ENCODE measurements at regions not wholly inside any gene's neighbourhood (a gene's known extent, or its start where the extent isn't known, plus 50 kb on each side); places are given as distances from the start of the nearest gene placed in this dataset.
"Not testable (repeated sequence)": the region's sequence is repeated elsewhere in the genome, so short reads cannot be mapped to it uniquely, and the experiment has no call there.

GRCh38 chr12:91746976-91747375, 398.7 kb downstream of the BTG1 start:
- no peak overlapping the region for H3K4me3 ChIP-seq (replicated peaks; ENCODE audit: low read depth, low read length)
- no peaks in the 10 kb centered on the region for H3K36me3 ChIP-seq (ENCODE audit: control insufficient read depth, insufficient read depth, low read length)
- no peaks in the 10 kb centered on the region for H3K27me3 ChIP-seq (replicated peaks; ENCODE audit: control insufficient read depth, insufficient read depth, low read length)
- DNase-seq (ENCODE audit: extremely low read depth, insufficient read length), result no peak
- TF ChIP-seq, protein P1, sequence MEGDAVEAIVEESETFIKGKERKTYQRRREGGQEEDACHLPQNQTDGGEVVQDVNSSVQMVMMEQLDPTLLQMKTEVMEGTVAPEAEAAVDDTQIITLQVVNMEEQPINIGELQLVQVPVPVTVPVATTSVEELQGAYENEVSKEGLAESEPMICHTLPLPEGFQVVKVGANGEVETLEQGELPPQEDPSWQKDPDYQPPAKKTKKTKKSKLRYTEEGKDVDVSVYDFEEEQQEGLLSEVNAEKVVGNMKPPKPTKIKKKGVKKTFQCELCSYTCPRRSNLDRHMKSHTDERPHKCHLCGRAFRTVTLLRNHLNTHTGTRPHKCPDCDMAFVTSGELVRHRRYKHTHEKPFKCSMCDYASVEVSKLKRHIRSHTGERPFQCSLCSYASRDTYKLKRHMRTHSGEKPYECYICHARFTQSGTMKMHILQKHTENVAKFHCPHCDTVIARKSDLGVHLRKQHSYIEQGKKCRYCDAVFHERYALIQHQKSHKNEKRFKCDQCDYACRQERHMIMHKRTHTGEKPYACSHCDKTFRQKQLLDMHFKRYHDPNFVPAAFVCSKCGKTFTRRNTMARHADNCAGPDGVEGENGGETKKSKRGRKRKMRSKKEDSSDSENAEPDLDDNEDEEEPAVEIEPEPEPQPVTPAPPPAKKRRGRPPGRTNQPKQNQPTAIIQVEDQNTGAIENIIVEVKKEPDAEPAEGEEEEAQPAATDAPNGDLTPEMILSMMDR (IDR thresholded peaks at IDR 0.05; ENCODE audit: insufficient read depth, low read length, poor library complexity, severe bottlenecking), result no peak

DNA sequence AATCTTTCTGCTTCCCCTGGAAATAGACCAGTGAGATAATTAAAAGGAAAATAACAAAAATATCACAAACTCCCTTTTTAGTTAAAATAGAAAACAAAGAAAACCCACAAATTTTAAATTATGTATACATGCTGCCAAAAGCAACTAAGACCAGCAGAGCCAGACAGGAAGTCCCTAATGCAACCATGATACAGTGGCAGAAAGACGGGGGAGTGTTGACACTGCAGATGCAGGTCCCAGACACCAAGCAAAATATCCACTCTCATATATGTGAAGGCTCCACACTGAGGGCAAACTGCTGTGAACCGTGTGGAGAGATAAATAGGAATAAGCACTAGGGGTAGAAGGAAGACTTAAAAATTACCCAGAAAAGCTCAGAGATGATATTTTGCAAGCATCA, 401.0 kb downstream of the BTG1 start:
- Histone ChIP-seq H3K36me3 (ENCODE audit: control insufficient read depth, insufficient read depth, low read length) (no peaks in the 10 kb centered on the region), H3K4me3 (replicated peaks; ENCODE audit: low read depth, low read length) (no peak overlapping the region), H3K27me3 (replicated peaks; ENCODE audit: control insufficient read depth, insufficient read depth, low read length) (no peaks in the 10 kb centered on the region)
- TF ChIP-seq, protein P1 (IDR thresholded peaks at IDR 0.05; ENCODE audit: insufficient read depth, low read length, poor library complexity, severe bottlenecking), result no peak
- no peak for DNase-seq (ENCODE audit: extremely low read depth, insufficient read length)

- no peak overlapping the region for H3K4me3 ChIP-seq (replicated peaks; ENCODE audit: low read depth, low read length)
Observed at GRCh38 chr12:91743704-91744321, 401.8 kb downstream of the BTG1 start.

GRCh38 chr12:91743280-91743679, 402.4 kb downstream of the BTG1 start:
- Histone ChIP-seq H3K27me3 (replicated peaks; ENCODE audit: control insufficient read depth, insufficient read depth, low read length) (no peaks in the 10 kb centered on the region), H3K4me3 (replicated peaks; ENCODE audit: low read depth, low read length) (no peak overlapping the region), H3K36me3 (ENCODE audit: control insufficient read depth, insufficient read depth, low read length) (no peaks in the 10 kb centered on the region)
- TF ChIP-seq, protein P1 (IDR thresholded peaks at IDR 0.05; ENCODE audit: insufficient read depth, low read length, poor library complexity, severe bottlenecking), result no peak
- DNase-seq (ENCODE audit: extremely low read depth, insufficient read length), result no peak

More at GRCh38 chr12:91743704-91744321, 401.8 kb downstream of the BTG1 start:
- TF ChIP-seq, protein P1 (IDR thresholded peaks at IDR 0.05; ENCODE audit: insufficient read depth, low read length, poor library complexity, severe bottlenecking), result no peak
- no peaks in the 10 kb centered on the region for H3K36me3 ChIP-seq (ENCODE audit: control insufficient read depth, insufficient read depth, low read length)
- H3K27me3 ChIP-seq (replicated peaks; ENCODE audit: control insufficient read depth, insufficient read depth, low read length), result no peaks in the 10 kb centered on the region
- no peak for DNase-seq (ENCODE audit: extremely low read depth, insufficient read length)

- TF ChIP-seq, protein P1 (IDR thresholded peaks at IDR 0.05; ENCODE audit: insufficient read depth, low read length, poor library complexity, severe bottlenecking), result no peak
- Histone ChIP-seq H3K36me3 (ENCODE audit: control insufficient read depth, insufficient read depth, low read length) (no peaks in the 10 kb centered on the region), H3K27me3 (replicated peaks; ENCODE audit: control insufficient read depth, insufficient read depth, low read length) (peaks cover 1% of the 10 kb centered on the region; the same call in 1 of the 2 replicates), H3K4me3 (replicated peaks; ENCODE audit: low read depth, low read length) (no peak overlapping the region)
- DNase-seq (ENCODE audit: extremely low read depth, insufficient read length), result no peak
Observed at GRCh38 chr12:91741932-91742331, 403.7 kb downstream of the BTG1 start.

DNA sequence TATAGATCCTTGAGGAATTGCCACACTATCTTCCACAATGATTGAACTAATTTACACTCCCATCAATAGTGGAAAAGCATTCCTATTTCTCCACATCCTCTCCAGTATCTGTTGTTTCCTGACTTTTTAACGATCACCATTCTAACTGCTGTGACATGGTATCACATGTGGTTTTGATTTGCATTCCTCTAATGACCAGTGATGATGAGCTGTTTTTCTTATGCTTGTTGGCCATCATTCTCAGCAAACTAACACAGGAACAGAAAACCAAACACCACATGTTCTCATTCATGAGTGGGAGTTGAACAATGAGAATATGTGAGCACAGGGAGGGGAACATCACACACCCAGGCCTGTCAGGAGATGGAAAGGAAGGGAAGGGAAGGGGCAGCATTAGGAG, 411.8 kb downstream of the BTG1 start:
- not testable (repeated sequence) for H3K36me3 ChIP-seq (ENCODE audit: control insufficient read depth, insufficient read depth, low read length); DNase-seq (ENCODE audit: extremely low read depth, insufficient read length); H3K4me3 ChIP-seq (replicated peaks; ENCODE audit: low read depth, low read length)

More for the DNA sequence above, 411.8 kb downstream of the BTG1 start:
- H3K27me3 ChIP-seq (replicated peaks; ENCODE audit: control insufficient read depth, insufficient read depth, low read length), result not testable (repeated sequence)

Data from GM06990 (cell line).